ENCODE measurements at regions not wholly inside any gene's neighbourhood (a gene's known extent, or its start where the extent isn't known, plus 50 kb on each side); places are given as distances from the start of the nearest gene placed in this dataset.

DNA sequence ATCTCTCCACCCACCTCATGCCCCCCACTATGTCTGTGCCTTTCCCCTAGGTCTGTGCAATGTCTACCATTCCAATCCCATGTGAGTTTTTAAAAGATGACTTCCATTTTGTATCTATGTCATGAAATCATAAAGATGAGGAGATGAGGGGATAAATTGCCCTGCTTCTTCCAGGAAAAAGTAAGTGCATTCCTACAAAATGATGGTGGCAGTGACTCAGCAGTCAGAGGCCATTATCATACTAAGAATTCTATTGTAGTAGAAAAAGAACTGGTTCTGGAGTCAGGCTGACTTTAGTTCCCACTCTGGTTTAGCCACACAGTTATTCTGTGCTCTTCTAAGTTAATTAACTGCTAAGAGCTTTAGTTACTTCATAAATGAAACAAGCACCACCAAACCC lies 89.6 kb upstream of the API5 start:
- TF ChIP-seq POLR2A (IDR thresholded peaks at IDR 0.05), result no peak
- TF ChIP-seq, protein P1, sequence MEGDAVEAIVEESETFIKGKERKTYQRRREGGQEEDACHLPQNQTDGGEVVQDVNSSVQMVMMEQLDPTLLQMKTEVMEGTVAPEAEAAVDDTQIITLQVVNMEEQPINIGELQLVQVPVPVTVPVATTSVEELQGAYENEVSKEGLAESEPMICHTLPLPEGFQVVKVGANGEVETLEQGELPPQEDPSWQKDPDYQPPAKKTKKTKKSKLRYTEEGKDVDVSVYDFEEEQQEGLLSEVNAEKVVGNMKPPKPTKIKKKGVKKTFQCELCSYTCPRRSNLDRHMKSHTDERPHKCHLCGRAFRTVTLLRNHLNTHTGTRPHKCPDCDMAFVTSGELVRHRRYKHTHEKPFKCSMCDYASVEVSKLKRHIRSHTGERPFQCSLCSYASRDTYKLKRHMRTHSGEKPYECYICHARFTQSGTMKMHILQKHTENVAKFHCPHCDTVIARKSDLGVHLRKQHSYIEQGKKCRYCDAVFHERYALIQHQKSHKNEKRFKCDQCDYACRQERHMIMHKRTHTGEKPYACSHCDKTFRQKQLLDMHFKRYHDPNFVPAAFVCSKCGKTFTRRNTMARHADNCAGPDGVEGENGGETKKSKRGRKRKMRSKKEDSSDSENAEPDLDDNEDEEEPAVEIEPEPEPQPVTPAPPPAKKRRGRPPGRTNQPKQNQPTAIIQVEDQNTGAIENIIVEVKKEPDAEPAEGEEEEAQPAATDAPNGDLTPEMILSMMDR (IDR thresholded peaks at IDR 0.05), result no peak

Data from esophagus squamous epithelium (tissue), 4 donors.